ENCODE measurements at regions not wholly inside any gene's neighbourhood (a gene's known extent, or its start where the extent isn't known, plus 50 kb on each side); places are given as distances from the start of the nearest gene placed in this dataset.

- DNase-seq (ENCODE audit: low spot score in 2 of 2) (no peak), ATAC-seq (no peak)
- Mint-ChIP-seq H3K36me3 (peaks cover 0 to 8% of the 10 kb centered on the region in 2 donors), H3K9me3 (no peaks in the 10 kb centered on the region), H3K27ac (no peak overlapping the region)
These were observed 166.6 kb downstream of the KLF12 start for GRCh38 chr13:73967397-73968165.

DNA sequence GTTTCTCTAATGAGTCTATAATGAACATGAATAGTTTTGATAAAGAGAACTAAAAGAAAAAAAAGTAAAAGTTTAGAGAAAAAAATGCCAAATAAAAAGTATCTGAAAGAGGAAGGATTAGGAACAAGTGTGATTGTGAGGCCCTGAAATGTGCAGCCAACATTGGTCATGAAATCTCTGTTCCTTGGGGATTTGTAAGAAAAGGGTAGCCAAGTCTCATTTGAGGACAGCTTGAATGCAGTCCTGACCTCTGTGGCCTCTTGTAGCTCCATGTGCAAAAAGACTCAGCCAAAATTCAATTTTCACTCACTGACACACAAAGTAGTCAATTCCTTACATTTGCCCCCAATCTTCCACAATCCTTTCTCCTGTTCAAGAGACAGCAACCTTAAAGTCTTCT, 167.9 kb downstream of the KLF12 start:
- Mint-ChIP-seq H3K36me3 (peaks cover 4 to 17% of the 10 kb centered on the region in 2 donors), H3K9me3 (no peaks in the 10 kb centered on the region), H3K27ac (no peak overlapping the region)
- no peak for ATAC-seq
- no peak for DNase-seq (ENCODE audit: low spot score in 2 of 2)

DNA sequence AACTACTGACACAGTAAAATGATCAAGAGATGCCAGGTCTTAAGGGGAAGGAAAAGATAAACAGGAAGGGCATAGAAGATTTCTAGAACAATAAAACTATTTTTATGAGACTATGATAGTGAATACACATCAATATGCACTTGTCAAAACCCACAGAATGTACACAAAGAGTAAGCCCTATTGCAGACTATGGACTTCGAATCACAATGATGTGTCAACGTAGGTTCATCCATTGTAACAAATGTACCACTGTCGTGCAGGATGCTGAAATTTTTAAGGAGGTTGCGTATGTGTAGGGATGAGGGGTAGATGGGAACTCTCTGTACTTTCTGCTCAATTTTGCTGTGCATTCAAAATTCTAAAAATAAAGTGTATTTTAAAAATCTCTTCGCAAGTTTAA, 171.9 kb downstream of the KLF12 start:
- ATAC-seq, result no peak
- DNase-seq (ENCODE audit: low spot score in 2 of 2), result no peak
- no peak overlapping the region for H3K27ac Mint-ChIP-seq
- H3K36me3 Mint-ChIP-seq, result peaks cover 4 to 15% of the 10 kb centered on the region in 2 donors
- H3K9me3 Mint-ChIP-seq, result no peaks in the 10 kb centered on the region

DNA sequence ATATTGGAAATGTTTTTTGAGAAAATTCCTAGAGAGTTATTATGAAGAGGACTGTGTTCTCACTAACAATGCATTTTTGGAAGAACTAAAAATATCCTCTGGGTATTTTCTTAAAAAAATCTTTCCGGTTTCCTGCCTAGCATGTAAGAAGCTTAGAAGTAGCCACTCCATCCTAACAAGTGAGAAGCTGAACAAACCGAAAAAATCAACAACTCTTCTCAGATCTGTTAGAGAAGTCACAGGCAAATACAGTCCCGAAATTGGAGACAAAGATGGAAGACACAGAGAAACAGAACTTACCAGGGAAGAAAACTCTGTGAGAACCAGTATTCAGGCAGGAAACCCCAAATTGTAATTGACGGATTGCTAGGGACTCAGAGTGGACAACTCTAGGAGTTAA, 173.0 kb downstream of the KLF12 start:
- DNase-seq (ENCODE audit: low spot score in 2 of 2) (no peak), ATAC-seq (no peak)
- Mint-ChIP-seq H3K27ac (no peak overlapping the region), H3K9me3 (no peaks in the 10 kb centered on the region), H3K36me3 (peaks cover 4 to 15% of the 10 kb centered on the region in 2 donors)

DNA sequence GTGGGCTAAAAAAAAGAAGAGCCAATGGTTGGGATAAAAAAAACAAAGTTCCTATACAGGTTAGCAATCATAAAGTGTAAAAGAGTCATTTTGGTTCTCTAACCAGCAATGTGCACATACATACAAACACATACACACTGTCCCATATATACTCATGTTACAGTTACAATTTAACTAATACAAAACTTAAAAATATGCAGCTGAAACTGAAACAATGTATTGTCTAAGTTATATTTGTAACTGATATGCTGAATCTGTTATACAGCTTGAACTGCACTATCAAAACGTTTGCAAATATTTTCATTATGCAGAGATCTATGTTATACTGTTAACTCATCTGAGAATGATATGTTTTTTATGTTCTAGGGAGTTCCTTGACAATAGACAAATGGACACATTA, 173.7 kb downstream of the KLF12 start:
- no peak for ATAC-seq
- DNase-seq (ENCODE audit: low spot score in 2 of 2), result no peak
- Mint-ChIP-seq H3K9me3 (no peaks in the 10 kb centered on the region), H3K27ac (no peak overlapping the region), H3K36me3 (peaks cover 4 to 15% of the 10 kb centered on the region in 2 donors)

GRCh38 chr13:73958657-73959397, 175.4 kb downstream of the KLF12 start:
- no peak for DNase-seq (ENCODE audit: low spot score in 2 of 2)
- ATAC-seq, result no peak
- Mint-ChIP-seq H3K9me3 (no peaks in the 10 kb centered on the region), H3K27ac (no peak overlapping the region), H3K36me3 (peaks cover 4 to 15% of the 10 kb centered on the region in 2 donors)

DNA sequence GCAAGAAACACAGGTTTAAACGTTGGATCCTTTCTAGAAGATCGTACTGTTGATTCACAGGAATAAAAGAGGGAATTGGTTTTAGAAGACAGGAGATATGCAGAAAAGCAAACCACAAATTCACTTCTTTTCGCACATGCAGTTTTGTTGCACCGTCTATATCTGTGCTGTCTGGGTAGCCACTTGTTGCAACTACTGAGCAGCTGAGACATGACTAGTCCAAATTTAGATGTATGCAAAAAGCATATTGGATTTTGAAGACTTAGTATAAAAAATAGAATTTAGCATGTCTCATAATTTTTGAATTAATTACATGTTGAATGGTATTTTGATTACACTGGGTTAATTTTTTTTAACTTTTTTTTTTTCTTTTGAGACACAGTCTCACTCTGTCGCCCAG, 176.3 kb downstream of the KLF12 start:
- DNase-seq (ENCODE audit: low spot score in 2 of 2) (no peak), ATAC-seq (no peak)
- Mint-ChIP-seq H3K36me3 (peaks cover 4 to 15% of the 10 kb centered on the region in 2 donors), H3K9me3 (no peaks in the 10 kb centered on the region), H3K27ac (no peak overlapping the region)

DNA sequence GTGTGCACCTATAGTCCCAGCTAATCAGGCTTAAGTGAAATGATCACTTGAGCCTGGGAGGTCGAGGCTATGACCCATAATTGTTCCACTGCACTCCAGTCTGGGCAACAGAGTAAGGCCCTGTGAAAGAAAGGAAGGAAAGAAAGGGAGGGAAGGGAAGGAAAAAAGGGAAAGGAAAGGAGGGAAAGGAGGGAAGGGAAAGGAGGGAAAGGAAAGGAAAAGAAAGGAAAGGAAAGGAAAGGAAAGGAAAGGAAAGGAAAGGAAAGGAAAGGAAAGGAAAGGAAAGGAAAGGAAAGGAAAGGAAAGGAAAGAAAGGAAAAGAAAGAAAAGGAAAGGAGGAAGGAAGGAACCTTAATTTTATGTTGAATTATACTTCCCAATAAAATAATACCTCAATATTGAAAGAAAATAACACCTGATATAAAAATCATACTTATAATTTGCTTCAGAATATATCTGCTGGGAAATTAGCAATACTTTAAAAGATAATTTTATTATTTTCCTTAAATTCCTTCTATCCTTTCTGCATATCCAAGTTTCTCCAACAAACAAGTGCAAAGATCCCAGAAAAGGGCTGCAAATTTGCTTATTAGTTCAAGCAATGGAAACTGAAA, 177.3 kb downstream of the KLF12 start:
- Mint-ChIP-seq H3K9me3 (no peaks in the 10 kb centered on the region), H3K27ac (no peak overlapping the region), H3K36me3 (peaks cover 5 to 8% of the 10 kb centered on the region in 2 donors)
- ATAC-seq (no peak), DNase-seq (ENCODE audit: low spot score in 2 of 2) (no peak)

- no peaks in the 10 kb centered on the region for H3K9me3 Mint-ChIP-seq
- ATAC-seq (no peak), DNase-seq (ENCODE audit: low spot score in 2 of 2) (no peak)
- peaks cover 1 to 5% of the 10 kb centered on the region in 2 donors for H3K36me3 Mint-ChIP-seq
- no peak overlapping the region for H3K27ac Mint-ChIP-seq
These were observed 178.2 kb downstream of the KLF12 start for GRCh38 chr13:73955977-73956500.

DNA sequence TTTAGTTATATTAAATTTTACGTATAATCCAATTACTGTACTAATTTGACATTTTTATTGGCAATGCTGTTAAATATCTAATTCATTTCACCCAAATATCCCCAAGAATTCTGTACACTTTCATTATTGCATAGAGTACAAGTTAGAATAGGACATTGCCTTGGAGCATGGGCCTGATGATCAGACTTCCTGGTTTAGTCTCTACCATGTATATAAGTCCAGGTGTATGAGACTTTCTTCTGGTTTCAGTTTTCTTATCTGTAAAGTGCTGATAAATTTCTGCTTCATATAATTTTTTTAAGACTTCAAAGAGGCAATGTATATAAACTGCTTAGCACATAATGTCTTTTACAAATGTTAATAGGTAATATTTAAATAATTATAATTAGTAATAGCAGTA, 179.4 kb downstream of the KLF12 start:
- H3K36me3 Mint-ChIP-seq, result peaks cover 0 to 5% of the 10 kb centered on the region in 2 donors
- peaks cover 0 to 5% of the 10 kb centered on the region in 2 donors for H3K9me3 Mint-ChIP-seq
- H3K27ac Mint-ChIP-seq, result no peak overlapping the region
- ATAC-seq, result no peak
- DNase-seq (ENCODE audit: low spot score in 2 of 2), result no peak

DNA sequence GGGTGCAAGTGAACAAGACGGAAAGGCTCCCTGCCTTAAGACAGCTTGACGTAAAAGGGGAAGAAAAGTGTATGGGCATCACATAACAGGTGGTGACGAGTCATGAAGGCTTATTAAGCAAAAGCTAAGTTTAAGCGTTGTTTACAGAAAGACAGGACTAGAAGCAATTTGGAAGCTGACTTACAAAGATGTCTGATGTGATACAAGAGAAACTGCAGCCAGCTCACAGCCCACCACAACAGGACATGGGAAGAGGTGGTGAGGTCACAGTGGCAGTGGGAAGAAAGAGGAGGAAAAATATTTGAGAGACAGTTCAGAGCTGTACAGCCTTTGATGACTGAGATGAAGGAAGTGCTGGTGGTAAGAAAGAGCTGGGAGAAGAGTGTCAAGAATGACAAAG, 181.6 kb downstream of the KLF12 start:
- peak in 1 of 2 donors; percentile 40 for ATAC-seq
- Mint-ChIP-seq H3K36me3 (peaks cover 4 to 5% of the 10 kb centered on the region in 2 donors), H3K27ac (peak overlapping the region; percentile 0 to 45), H3K9me3 (peaks cover 0 to 5% of the 10 kb centered on the region in 2 donors)
- no peak for DNase-seq (ENCODE audit: low spot score in 2 of 2)

DNA sequence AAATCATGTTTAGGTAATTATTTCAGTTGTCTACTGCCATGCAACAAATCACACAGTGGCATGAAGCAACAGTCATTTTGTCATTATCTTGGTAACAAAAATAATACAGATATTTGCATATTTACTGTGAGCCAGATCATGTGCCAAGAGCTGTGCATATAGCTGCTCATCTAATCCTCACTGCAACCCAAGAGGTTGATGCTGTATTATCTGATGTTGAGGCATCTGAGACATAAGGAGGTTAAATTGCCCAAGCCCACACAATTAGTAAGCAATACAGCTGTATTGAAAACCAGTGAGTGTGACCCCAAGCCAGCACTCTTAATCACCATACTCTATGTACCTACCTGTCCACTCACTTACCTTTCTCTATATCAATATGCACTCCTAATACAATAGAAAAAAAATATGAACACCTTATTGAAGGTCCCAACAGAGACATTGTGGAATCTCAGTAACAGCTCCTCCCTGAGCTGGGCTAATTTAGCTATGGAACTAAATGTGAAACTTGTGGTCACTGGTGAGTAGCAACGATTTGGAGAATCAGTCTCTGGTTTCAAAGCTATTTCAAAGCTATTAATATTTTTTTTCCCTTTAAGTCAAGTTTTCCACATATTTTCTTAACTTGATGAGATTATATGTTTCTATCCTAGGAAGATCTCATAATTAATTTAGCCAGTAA, 185.2 kb downstream of the KLF12 start:
- ATAC-seq (peak; percentile 48 to 74), DNase-seq (ENCODE audit: low spot score in 2 of 2) (no peak)
- Mint-ChIP-seq H3K27ac (peak overlapping the region in 1 of 2 donors; percentile 17), H3K9me3 (peaks cover 0 to 5% of the 10 kb centered on the region in 2 donors), H3K36me3 (peaks cover 5 to 6% of the 10 kb centered on the region in 2 donors)

GRCh38 chr13:73945871-73946270, 188.3 kb downstream of the KLF12 start:
- no peak for ATAC-seq
- Mint-ChIP-seq H3K36me3 (peaks cover 0 to 15% of the 10 kb centered on the region in 2 donors), H3K27ac (no peak overlapping the region), H3K9me3 (peaks cover 0 to 5% of the 10 kb centered on the region in 2 donors)
- DNase-seq (ENCODE audit: low spot score in 2 of 2), result no peak

DNA sequence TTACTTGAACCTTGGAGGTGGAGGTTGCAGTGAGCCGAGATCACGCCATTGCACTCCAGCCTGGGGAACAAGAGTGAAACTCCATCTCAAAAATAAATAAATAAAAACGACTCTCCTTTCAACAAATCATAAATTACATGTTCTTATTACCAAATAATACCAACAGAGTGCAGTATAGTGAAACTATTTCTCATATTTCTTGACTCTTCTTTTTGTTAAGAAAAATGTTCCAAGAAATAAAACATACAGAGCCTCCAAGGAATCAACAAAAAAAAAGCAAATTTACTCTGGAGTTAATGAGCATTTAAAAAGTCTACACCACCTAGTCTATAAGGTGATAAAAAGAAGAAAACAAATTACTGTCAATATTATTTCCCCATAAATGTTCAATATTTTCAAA, 188.8 kb downstream of the KLF12 start:
- Mint-ChIP-seq H3K36me3 (peaks cover 0 to 15% of the 10 kb centered on the region in 2 donors), H3K9me3 (peaks cover 0 to 1% of the 10 kb centered on the region in 2 donors)

GRCh38 chr13:73943965-73944233, 190.3 kb downstream of the KLF12 start:
- peak overlapping the region in 1 of 2 donors; percentile 66 for H3K27ac Mint-ChIP-seq
- no peak for DNase-seq (ENCODE audit: low spot score in 2 of 2)
- H3K9me3 Mint-ChIP-seq, result no peaks in the 10 kb centered on the region
- ATAC-seq, result no peak
- peaks cover 0 to 15% of the 10 kb centered on the region in 2 donors for H3K36me3 Mint-ChIP-seq

More for the DNA sequence above, 188.8 kb downstream of the KLF12 start:
- DNase-seq (ENCODE audit: low spot score in 2 of 2), result no peak
- no peak for ATAC-seq
- no peak overlapping the region for H3K27ac Mint-ChIP-seq

GRCh38 chr13:73943137-73943964, 190.9 kb downstream of the KLF12 start:
- ATAC-seq (peak; percentile 88), DNase-seq (ENCODE audit: low spot score in 2 of 2) (no peak)
- Mint-ChIP-seq H3K36me3 (peaks cover 0 to 15% of the 10 kb centered on the region in 2 donors), H3K9me3 (no peaks in the 10 kb centered on the region), H3K27ac (peak overlapping the region; percentile 30 to 66)

All from activated naive CD4-positive, alpha-beta T cell treated with anti-CD3 and anti-CD28 coated beads, Interleukin-2, amount 50 U/mL, for 72 hours (primary cell).